CD14-positive monocyte (primary cell): ENCODE measurements at regions not wholly inside any gene's neighbourhood (a gene's known extent, or its start where the extent isn't known, plus 50 kb on each side); places are given as distances from the start of the nearest gene placed in this dataset.

Experiments used
- DNase-seq, 3 donors: peaks; one replicate each; pipeline ENCODE4 v3.0.0-alpha.2; 2011 to 2022
- H2AFZ ChIP-seq: 2 replicates; pipeline ENCODE4 v1.6.0; 2012; ENCODE audit warnings: mild to moderate bottlenecking, low read depth, low read length, inconsistent platforms; ENCODE audit not compliant: insufficient read depth, poor library complexity, severe bottlenecking
- H3K27ac ChIP-seq, 2 donors: 1 replicate in 1 of 2; 2 replicates in 1 of 2; pipeline ENCODE4 v1.5.1; 2012 to 2013; ENCODE audit warnings: low read length in 2 of 2, control low read depth in 1 of 2, inconsistent platforms in 1 of 2, low read depth in 1 of 2, mild to moderate bottlenecking in 1 of 2
- H3K27me3 ChIP-seq, 2 donors: one replicate each; pipeline versions ENCODE4 v1.6.0 to v1.6.1; 2011 to 2013; ENCODE audit warnings: low read length in 2 of 2; ENCODE audit not compliant: control insufficient read depth in 2 of 2, insufficient read depth in 2 of 2
- H3K36me3 ChIP-seq, 2 donors: replicated peaks in 1 of 2; 1 replicate in 1 of 2; 2 replicates in 1 of 2; pipeline versions ENCODE4 v1.5.1 to v1.6.1; 2012 to 2013; ENCODE audit warnings: low read length in 2 of 2, control low read depth in 1 of 2, inconsistent platforms in 1 of 2, mild to moderate bottlenecking in 1 of 2; ENCODE audit not compliant: insufficient read depth in 2 of 2, control insufficient read depth in 1 of 2
- H3K4me1 ChIP-seq, 2 donors: 1 replicate in 1 of 2; 2 replicates in 1 of 2; pipeline versions ENCODE4 v1.5.1 to v1.6.1; 2012 to 2013; ENCODE audit warnings: low read length in 2 of 2, control low read depth in 1 of 2, inconsistent platforms in 1 of 2, mild to moderate bottlenecking in 1 of 2, moderate library complexity in 1 of 2; ENCODE audit not compliant: insufficient read depth in 2 of 2, control insufficient read depth in 1 of 2
- H3K4me2 ChIP-seq: replicated peaks from 2 replicates; pipeline ENCODE3; 2012; ENCODE audit warnings: low read length, moderate library complexity, mild to moderate bottlenecking; ENCODE audit not compliant: poor library complexity, severe bottlenecking; ENCODE audit errors: extremely low read depth
- H3K4me3 ChIP-seq, 3 experiments: fragments of 200-600 bp in 1 of 3; sonication (generic) in 1 of 3; replicated peaks in 1 of 3; 1 replicate in 2 of 3; 2 replicates in 1 of 3; pipeline ENCODE4 v1.5.1; 2011 to 2013; ENCODE audit warnings: low read length in 3 of 3, mild to moderate bottlenecking in 3 of 3, control low read depth in 2 of 3, low read depth in 2 of 3, inconsistent platforms in 1 of 3, moderate library complexity in 1 of 3
- H3K79me2 ChIP-seq: 2 replicates; pipeline ENCODE4 v1.6.0; 2012; ENCODE audit warnings: mild to moderate bottlenecking, control low read depth, inconsistent platforms, low read length, moderate library complexity; ENCODE audit not compliant: insufficient read depth
- H3K9ac ChIP-seq: 2 replicates; pipeline ENCODE4 v1.6.0; 2017; ENCODE audit warnings: low read length, mild to moderate bottlenecking; ENCODE audit not compliant: insufficient read depth, poor library complexity, severe bottlenecking
- H3K9me3 ChIP-seq, 2 donors: replicated peaks in 1 of 2; 1 replicate in 1 of 2; 2 replicates in 1 of 2; pipeline versions ENCODE4 v1.5.1 to v1.6.1; 2012 to 2013; ENCODE audit warnings: low read length in 2 of 2, control low read depth in 1 of 2; ENCODE audit not compliant: control insufficient read depth in 1 of 2, insufficient read depth in 1 of 2
- H4K20me1 ChIP-seq: 2 replicates; pipeline ENCODE4 v1.6.0; 2012; ENCODE audit warnings: mild to moderate bottlenecking, low read length, control low read depth, moderate library complexity; ENCODE audit not compliant: insufficient read depth
- H3K27ac Mint-ChIP-seq, 7 donors: one replicate each; pipeline ENCODE4 v1.8.0; 2020; ENCODE audit warnings: mild to moderate bottlenecking in 7 of 7, mixed read lengths in 7 of 7, moderate library complexity in 6 of 7, inconsistent platforms in 2 of 7
- H3K27me3 Mint-ChIP-seq, 3 donors: one replicate each; pipeline ENCODE4 v1.8.0; 2021 to 2022; ENCODE audit warnings: low read depth in 3 of 3, mild to moderate bottlenecking in 3 of 3, mixed read lengths in 3 of 3, moderate library complexity in 3 of 3, inconsistent platforms in 1 of 3
- H3K36me3 Mint-ChIP-seq, 2 donors: one replicate each; pipeline ENCODE4 v1.8.0; 2020; ENCODE audit warnings: mixed read lengths in 2 of 2, inconsistent platforms in 1 of 2, mild to moderate bottlenecking in 1 of 2
- H3K4me1 Mint-ChIP-seq: one replicate; pipeline ENCODE4 v1.8.0; 2020; ENCODE audit warnings: mild to moderate bottlenecking, mixed read lengths
- H3K4me3 Mint-ChIP-seq, 2 donors: one replicate each; pipeline ENCODE4 v1.8.0; 2020; ENCODE audit warnings: mild to moderate bottlenecking in 2 of 2, mixed read lengths in 2 of 2, moderate library complexity in 1 of 2
- H3K9me3 Mint-ChIP-seq, 7 donors: one replicate each; pipeline ENCODE4 v1.8.0; 2020 to 2022; ENCODE audit warnings: mixed read lengths in 7 of 7, mild to moderate bottlenecking in 6 of 7, moderate library complexity in 6 of 7, inconsistent platforms in 2 of 7
- WGBS: methylation state at CpG from one replicate; pipeline ENCODE4 v1.1.5; 2013; ENCODE audit warnings: missing lambda C conversion rate; ENCODE audit not compliant: insufficient coverage; 5-methylcytosine and 5-hydroxymethylcytosine counted together
- intact Hi-C, 2 donors: fragments of 100-400 bp; cut with micrococcal nuclease; formaldehyde crosslinking; loops; one replicate each; pipeline versions ENCODE4 v1.15.0 to v1.15.1; 2023
- TF ChIP-seq, protein P1 (sequence below): fragments of 200-600 bp; IDR thresholded peaks from one replicate; pipeline ENCODE4 v1.8.0; 2022; ENCODE audit warnings: antibody characterized with exemption, mild to moderate bottlenecking

- Histone ChIP-seq H3K9ac (no peak overlapping the region), H3K79me2 (no peaks in the 10 kb centered on the region), H2AFZ (no peak overlapping the region), H3K27ac (peak overlapping the region in 1 of 2 donors; percentile 68), H3K4me3 (peak overlapping the region in 1 of 3 experiments; percentile 24), H3K4me1 (peaks cover 13 to 19% of the 10 kb centered on the region in 2 donors), H4K20me1 (no peaks in the 10 kb centered on the region), H3K4me2 (no peak overlapping the region), H3K27me3 (no peaks in the 10 kb centered on the region), H3K36me3 (no peaks in the 10 kb centered on the region), H3K9me3 (peaks cover 0 to 4% of the 10 kb centered on the region in 2 donors)
- TF ChIP-seq, protein P1, sequence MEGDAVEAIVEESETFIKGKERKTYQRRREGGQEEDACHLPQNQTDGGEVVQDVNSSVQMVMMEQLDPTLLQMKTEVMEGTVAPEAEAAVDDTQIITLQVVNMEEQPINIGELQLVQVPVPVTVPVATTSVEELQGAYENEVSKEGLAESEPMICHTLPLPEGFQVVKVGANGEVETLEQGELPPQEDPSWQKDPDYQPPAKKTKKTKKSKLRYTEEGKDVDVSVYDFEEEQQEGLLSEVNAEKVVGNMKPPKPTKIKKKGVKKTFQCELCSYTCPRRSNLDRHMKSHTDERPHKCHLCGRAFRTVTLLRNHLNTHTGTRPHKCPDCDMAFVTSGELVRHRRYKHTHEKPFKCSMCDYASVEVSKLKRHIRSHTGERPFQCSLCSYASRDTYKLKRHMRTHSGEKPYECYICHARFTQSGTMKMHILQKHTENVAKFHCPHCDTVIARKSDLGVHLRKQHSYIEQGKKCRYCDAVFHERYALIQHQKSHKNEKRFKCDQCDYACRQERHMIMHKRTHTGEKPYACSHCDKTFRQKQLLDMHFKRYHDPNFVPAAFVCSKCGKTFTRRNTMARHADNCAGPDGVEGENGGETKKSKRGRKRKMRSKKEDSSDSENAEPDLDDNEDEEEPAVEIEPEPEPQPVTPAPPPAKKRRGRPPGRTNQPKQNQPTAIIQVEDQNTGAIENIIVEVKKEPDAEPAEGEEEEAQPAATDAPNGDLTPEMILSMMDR: no peak
- H3K9me3 Mint-ChIP-seq: peaks cover 0 to 4% (median 0%) of the 10 kb centered on the region in 7 donors
- H3K27me3 Mint-ChIP-seq: no peaks in the 10 kb centered on the region
- no peaks in the 10 kb centered on the region for H3K36me3 Mint-ChIP-seq
- no peak for DNase-seq
- peak overlapping the region; percentile 32 to 86 (median 79) for H3K27ac Mint-ChIP-seq
- H3K4me3 Mint-ChIP-seq: no peak overlapping the region
- 83% methylated on average over 2 of the region's 3 CpGs for WGBS
- intact Hi-C loops: no loop called here
- H3K4me1 Mint-ChIP-seq: peaks cover 15% of the 10 kb centered on the region
These were observed 224.3 kb downstream of the MDFIC start for GRCh38 chr7:115146148-115146547.

- H3K27ac ChIP-seq: peak overlapping the region in 1 of 2 donors; percentile 68
- H4K20me1 ChIP-seq: no peaks in the 10 kb centered on the region
- Mint-ChIP-seq H3K27ac (peak overlapping the region; percentile 58 to 86 (median 79)), H3K4me1 (peaks cover 15% of the 10 kb centered on the region), H3K36me3 (no peaks in the 10 kb centered on the region), H3K9me3 (peaks cover 0 to 8% (median 4%) of the 10 kb centered on the region in 7 donors), H3K27me3 (no peaks in the 10 kb centered on the region), H3K4me3 (peak overlapping the region in 1 of 2 donors; percentile 56)
- H3K4me2 ChIP-seq: peak overlapping the region; percentile 15
- H2AFZ ChIP-seq: no peak overlapping the region
- peak overlapping the region in 1 of 3 experiments; percentile 24 for H3K4me3 ChIP-seq
- no peak overlapping the region for H3K9ac ChIP-seq
- H3K79me2 ChIP-seq: no peaks in the 10 kb centered on the region
- DNase-seq: peak; percentile 39 to 73 (median 66)
- peaks cover 0 to 4% of the 10 kb centered on the region in 2 donors for H3K9me3 ChIP-seq
- H3K4me1 ChIP-seq: peaks cover 13 to 19% of the 10 kb centered on the region in 2 donors
- no CpG with 5 or more reads among the region's 2 CpGs for WGBS
- TF ChIP-seq, protein P1: no peak
- H3K36me3 ChIP-seq: no peaks in the 10 kb centered on the region
- intact Hi-C loops: no loop called here
- no peaks in the 10 kb centered on the region for H3K27me3 ChIP-seq
These were observed 223.6 kb downstream of the MDFIC start for GRCh38 chr7:115145512-115145911.
